ENCODE measurements at regions not wholly inside any gene's neighbourhood (a gene's known extent, or its start where the extent isn't known, plus 50 kb on each side); places are given as distances from the start of the nearest gene placed in this dataset.

GRCh38 chr4:162977788-162978187, 188.9 kb downstream of the NAF1 start:
- TF ChIP-seq POLR2AphosphoS5 (IDR thresholded peaks at IDR 0.05) = no peak
- TF ChIP-seq CTCF (IDR thresholded peaks at IDR 0.05) = no peak
